HG03175 (cell line): ENCODE measurements at regions not wholly inside any gene's neighbourhood (a gene's known extent, or its start where the extent isn't known, plus 50 kb on each side); places are given as distances from the start of the nearest gene placed in this dataset.

ENCODE experiments used
- ATAC-seq: cut with Tn5 transposase; IDR thresholded peaks from one replicate; pipeline ENCODE4 v1.9.1; 2021; ENCODE audit warnings: mild to moderate bottlenecking, moderate library complexity; ENCODE audit not compliant: unreplicated experiment

DNA sequence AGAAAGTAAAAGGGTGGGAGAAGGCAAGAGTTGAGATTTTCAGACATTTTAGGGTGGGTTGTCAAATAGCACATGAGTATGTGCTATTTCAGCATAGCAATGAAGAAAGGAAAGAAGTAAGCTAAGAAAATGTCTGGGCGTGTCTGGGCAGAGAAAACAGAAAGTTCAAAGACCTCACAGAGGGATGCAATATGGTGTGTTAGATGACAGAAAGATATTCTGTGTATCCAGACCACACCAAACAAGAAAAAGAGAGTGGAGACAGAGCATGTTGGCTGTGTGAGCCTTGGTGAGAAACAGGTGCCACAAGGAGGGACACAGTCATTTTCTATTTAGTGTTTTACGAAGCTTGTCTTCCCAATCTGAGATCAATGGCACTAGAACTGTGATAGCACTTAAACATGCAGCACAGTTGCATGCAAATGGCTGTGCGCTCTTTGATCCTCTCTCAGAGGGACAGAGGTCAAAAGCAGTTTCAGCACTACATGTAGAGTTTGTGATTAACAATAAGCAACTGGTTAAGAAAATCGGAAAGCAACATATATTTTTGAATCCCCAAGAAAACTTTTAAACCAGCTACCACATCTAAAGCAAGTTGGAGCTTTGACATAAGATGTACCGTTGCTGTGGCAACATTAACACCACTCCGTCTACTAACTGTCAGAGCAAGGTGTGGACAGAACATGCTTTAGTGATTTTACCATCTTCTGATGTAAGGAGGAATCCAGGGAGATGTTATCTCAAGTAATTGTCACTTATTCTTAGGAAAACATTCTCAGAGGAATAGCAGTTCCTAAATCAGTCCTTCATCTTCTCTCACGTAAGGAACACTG, 515.5 kb upstream of the NOX3 start:
- ATAC-seq: no peak

DNA sequence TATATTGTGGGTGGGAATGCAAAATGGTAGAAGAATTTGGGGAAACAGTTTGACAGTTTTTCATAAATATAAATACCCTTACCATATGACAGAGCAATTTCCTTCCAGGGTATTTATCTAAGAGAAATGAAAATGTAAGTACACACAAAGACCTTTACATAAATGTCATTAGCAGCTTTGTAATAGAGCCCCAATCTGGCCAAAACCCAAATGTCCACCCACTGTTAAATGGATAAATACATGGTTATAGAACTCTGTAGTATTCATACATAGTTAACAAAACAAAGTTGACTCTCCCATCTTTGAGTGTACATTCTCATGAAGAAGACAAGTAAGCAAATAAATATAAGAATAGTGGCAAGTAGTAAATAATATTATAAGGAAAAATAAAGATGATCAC, 514.8 kb upstream of the NOX3 start:
- ATAC-seq: no peak

DNA sequence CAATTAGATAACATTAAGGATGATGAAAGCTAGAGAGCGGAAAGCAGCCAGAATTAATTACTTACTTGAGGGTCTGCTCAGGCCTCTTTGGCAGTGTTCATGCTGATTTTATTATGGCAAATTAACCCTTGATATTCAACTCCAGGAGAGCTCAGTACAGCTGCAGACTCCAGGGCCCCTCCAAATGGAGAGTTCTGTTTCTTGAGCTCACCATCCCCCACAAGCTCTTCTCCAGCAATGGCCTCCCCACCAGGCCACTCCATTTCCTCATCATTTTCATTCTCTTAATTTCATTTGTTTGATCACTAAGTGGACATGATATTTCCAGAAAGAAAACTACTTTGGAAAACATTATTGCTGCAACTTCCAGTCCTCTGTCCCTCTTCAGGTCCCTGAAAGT, 513.3 kb upstream of the NOX3 start:
- ATAC-seq: no peak

DNA sequence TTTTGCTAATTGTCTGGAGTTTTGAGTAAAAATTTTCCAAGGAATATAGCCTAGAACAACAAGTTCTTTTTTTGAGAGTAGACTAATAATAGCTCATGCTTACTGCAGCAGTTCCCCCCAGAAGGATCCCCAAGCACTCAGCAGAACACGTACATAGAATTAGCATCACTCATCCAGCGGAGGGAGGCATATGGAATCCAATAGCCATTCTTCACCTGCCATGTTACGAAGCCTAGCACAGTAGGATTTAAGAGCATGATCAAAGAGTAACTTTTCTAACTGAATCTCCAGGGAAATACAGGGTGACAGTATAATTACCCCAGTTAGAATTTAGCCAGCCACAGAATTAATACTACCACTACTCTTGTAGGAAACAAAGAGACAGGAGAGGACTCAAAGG, 511.7 kb upstream of the NOX3 start:
- no peak for ATAC-seq

DNA sequence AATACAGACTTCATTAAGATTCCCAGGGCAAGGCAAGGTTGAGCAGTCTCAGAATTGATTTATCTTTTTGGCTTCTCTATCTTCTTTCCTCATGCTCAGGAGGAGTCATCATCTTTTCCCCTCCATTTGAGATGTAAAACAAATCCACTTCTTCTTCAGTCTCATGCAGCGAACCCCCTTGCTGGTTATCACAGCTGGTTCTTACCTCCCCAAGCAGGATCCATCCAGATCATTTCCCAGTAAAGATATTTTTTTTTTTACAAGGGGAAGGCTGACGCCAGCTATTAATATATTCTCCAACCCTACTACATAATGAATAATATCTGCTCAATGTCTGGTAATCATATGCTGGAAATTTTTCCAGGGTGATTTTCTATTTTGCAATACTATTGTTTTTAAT, 508.9 kb upstream of the NOX3 start:
- no peak for ATAC-seq

DNA sequence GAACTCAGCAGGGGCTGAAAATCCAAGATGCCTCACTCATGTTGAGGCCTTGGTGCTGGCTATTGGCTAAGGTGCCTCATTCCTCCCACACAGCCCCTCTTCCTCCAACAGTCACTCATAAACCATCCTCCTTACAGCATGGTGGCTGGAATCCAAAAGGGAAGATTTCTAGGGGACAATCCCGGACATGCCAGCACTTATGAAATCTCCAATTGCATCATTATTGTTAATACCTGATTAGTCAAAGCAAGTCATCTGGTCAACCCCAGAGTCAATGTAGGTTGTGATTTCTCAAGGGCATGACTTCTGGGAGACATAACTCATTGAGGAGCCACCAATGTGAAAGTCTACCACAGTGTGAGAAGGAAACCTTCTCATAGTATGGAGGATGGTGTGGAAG, 506.6 kb upstream of the NOX3 start:
- no peak for ATAC-seq

DNA sequence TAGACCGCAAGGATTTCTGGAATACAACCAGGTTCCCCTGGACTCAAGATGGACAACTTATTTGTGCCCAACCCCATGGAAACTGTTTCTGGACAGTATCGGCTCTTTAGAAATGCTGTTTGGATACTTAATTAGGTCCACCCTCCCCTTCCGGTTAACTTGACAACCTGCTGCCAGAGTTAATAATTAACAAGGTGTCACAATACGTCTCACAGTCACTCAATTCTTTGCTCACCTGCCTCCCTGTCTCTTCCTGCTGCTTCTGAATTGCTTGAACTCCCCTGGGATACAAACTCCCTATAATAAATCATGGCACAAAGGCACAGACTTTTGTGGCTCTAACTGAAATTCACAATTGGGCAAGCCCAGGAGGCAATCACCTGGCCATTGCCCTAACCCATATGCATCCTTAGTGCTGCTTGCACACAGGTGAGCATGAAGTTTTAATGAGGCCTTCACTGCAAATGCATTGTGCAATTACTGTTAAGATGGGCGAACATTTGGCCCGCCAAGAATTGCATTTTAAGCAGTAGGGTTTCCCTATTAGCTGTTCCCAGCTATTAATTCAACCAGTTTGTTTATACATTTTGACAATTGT, 504.4 kb upstream of the NOX3 start:
- ATAC-seq: no peak

DNA sequence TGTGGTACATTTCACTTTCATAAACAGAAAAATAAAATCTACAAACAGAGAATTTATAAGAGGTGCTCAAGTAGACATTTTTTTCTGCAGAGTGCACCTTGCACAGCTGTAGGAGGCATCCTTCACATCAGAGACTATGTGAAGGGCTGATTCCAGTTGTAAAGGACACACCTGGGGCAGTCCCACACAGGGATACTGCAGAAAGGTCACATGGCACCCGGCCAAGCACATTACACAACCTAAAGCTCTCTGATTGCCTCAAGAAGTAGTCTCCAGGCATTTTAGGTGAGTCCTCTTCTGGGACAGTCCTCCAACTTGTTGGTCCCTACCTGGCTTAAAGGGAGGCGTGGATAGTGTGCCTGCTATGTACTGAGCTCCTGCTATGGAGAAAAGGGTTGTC, 502.9 kb upstream of the NOX3 start:
- ATAC-seq: no peak

DNA sequence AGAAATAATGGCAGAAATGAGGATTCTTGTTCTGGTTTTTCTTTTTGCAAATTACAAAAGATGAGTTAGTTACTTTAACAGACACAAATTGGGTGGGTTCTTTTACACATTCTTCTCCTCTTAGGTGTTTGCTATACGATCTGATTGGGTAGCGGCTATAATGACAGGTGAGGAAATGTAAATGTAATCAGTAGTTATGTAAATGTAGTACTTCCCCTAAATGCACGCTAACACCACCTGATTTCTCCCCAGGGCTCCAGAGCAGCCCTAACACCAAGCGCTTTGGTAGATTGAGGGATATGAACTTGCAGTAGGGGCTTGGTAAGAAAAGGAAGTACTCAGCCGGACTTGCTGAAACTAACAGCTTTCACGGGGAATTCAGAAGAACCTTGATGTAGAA, 499.4 kb upstream of the NOX3 start:
- ATAC-seq: no peak

DNA sequence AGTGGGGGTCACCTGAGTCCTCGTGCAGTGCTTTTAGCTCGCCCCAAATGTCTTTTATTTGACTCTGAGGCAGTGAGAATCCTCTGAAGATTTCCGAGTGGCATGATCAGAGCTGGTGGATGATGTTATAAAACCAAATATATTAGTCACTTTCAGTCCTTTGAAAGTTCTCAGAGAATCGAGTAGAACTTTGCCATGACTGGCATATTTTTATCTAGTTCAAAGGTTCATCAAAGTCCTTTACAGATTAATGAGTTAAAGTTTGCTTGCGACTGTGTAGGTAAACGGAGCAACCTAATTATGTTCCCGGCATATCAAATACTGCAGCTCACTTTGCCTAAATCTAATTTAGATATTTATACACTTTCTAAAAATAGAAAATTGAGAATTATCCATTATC, 498.5 kb upstream of the NOX3 start:
- ATAC-seq: no peak

DNA sequence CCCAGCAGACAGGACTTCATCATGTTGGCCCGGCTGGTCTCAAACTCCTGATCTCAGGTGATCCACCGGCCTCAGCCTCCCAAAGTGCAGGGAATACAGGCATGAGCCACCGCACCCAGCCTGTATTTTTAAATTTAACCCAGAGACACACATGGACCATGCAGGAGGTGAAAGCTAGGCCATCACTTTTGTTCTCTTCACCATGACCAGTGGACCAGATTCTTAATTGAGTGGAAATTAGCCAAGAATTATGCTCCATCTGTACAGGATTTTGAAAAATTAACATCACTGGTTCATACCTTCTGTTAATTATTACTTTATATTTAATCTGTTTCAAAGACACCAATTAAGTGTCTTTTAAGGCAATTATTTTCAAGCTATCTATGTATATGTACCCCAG, 493.6 kb upstream of the NOX3 start:
- no peak for ATAC-seq

DNA sequence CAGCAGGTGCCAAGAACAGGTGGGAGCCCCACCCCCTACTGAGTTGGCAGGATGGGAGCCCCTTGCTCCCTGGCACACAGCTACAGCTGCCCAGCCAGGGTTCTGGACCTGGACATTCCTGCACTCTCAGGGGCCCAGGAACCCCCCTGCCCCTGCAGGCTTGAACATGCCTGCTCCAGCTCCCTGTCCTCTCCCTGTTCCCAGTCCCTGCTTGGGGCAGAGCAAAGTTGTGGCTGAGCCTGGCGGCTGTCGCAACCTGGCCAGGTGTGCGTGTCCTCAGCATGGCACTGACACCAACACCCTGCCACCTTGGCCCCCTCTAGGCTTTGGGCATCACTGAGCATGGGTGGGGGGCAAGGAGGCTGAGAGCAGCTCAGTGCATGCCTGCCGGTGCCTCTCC, 491.2 kb upstream of the NOX3 start:
- ATAC-seq: no peak

DNA sequence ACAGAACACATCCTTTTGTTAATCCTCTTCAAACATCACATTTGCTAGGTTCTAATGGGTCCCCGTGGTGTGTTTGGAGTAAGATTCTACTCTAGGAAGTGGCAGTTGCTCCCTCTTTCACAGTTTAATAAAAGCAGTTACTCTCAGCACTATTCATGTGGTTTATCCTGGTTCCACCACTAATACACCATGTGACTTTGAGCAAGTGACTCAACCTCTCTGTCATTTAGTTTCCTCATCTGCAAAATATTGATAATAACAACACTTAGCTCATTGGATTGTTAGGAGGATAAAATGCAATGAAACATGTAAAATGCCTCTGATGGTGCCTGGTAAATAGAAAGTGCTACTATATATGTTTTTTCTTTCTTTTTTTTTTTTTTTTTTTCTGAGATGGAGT, 488.0 kb upstream of the NOX3 start:
- ATAC-seq: no peak

DNA sequence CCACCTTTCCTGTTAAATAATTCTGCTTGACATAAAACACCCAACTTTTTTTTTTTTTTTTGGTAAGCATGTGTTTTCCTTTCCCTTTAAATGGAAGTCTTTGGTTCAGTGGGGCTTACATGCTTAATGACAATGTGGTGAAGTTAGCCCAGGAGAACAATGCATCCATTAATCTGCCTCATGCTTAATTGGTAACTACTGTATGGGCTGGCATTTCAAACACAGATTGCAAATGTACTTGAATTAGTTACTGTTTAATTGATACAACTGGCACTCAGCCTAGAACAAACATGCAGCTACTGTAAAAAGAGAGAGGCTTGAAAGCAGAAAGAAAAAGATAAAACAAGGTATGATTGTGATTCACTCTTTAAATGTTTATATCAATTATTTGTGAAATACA, 483.6 kb upstream of the NOX3 start:
- ATAC-seq: no peak

DNA sequence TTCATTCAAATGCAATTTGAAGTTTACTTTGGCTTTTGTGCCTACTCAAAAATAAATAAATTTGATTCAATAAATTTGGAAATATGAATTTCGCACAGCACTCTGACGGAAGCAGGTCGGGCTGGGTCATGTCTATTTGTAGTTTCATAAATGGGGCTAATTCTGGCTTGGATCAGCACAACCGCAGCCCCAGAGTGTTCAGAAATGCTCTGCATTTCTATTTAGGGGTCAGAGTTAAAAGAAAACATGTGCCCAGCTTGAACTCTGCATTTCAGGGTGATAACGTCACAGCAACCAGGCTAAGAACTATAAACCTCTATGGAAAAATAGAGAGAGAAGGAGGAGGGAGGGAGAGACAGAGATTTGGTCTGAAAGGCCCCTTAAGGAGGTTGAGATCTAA, 480.9 kb upstream of the NOX3 start:
- ATAC-seq: no peak

DNA sequence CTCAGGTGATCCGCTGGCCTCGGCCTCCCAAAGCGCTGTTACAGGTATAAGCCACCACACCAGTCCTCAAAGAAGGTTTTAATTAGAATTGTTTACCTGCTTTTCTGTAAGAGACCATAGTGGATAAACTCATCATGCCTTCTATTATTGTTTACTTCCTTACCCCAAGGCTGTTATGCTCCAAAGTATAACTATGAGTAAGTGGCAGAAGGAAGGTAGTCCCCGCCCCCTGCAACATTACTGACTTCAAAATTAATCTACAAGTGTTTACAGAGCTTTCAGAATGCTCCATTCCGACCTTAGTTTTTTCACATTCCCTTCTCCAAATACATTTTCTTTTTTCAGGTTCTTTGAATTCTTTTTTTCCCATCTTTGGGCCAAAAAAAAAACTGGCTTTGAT, 480.5 kb upstream of the NOX3 start:
- ATAC-seq: no peak

DNA sequence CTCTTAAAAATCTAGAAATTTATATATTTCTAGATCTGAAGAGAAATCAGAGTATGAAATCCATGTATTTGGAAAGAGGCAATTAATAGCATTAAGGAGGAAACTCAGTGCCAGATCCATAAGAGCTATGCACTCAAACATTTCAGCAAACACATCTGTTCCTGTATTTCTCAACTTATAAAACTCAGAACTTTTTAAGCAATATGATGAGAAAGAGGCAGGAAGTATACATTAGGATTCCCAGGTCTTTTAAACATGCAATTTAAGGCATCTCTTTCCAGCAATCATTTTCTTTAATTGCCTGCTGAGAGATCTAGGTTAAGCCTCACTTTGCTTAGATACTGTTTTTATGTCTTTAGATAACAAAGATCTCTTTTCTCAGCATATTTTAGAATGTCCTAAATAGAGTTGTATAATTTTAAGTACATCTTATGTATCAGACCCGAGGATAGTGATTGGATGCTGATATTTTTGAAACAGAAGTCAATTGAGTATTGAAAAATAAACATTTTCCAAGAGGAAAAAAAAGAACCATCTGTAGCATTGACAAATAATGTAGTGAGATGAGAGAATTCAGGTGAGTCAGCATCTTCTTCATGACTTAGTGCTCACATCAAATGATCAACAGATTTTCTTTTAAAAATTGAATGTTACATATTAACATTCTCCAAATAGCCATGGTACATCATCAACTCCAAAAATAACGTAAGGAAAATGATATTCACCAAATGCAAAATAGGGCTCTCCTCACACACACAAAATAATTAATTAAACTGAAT, 461.4 kb upstream of the NOX3 start:
- no peak for ATAC-seq

DNA sequence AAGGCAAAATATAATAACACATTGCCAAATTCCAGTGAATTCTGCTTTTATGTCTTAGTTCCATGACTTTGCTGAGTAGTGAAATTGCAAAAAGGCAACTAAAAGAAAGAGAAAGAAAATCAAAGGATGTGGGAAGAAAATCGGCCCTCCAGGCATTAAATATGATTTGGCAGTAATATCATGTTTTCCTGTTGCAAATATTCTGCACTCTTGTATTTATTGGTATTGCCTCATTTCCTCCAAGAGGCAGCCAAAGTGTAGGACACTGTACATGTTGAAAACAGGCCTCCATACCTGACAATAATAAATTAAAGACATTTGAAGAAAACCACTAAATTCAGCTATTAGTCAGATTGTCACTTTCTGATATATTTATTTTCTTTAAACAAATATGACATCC, 460.0 kb upstream of the NOX3 start:
- ATAC-seq: no peak

DNA sequence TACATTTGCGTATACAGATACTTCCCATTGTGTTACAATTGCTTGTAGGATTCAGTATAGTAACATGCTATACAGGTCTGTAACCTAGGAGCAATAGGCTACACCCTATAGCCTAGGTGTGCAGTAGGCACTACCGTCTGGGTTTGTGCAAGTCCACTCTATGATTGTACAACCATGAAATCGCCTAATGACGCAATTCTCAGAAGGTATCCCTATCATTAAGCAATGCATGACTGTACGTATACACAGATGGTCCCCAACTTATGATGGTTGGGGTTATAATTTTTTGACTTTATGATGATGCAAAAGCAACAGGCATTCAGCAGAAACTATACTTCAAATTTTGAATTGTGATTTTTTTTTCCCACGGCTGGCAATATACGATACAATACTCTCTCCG, 458.2 kb upstream of the NOX3 start:
- ATAC-seq: no peak

DNA sequence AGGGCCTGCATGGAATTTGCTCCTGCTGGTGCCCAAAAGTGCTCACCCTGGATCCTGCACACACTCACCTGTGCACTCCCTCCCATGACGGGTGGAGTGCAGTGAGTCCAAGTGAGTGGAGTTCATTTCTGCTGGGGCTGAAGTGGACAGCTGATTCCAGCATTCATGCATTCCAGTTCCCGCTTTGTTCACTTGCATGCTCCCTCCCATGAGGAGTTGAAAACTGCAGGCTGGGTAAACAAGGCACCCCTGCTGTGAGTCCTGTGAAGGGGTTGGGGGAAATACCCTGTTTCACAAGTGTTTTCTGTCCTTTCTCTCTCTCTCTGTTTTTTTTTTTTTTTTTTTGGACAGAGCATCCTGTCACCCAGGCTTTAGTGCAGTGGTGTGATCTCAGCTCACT, 454.1 kb upstream of the NOX3 start:
- no peak for ATAC-seq

DNA sequence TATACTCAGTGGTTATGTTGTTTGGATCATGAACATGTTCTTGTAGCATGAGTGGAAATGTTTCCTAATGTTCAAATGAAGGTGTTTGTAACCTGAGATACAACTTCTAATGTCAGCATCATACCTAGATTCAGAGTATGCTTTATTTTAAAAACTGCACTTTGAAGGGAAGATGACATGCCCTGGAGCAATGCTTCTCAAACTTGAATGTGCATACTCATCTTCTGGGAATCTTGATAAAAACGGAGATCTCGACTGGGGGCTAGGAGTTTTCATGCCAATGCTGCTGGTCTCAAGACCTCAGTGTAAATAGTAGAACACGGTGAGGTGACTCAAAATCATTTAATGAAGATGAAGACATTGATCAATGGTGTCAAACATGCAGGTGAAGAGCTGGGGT, 440.0 kb upstream of the NOX3 start:
- no peak for ATAC-seq

DNA sequence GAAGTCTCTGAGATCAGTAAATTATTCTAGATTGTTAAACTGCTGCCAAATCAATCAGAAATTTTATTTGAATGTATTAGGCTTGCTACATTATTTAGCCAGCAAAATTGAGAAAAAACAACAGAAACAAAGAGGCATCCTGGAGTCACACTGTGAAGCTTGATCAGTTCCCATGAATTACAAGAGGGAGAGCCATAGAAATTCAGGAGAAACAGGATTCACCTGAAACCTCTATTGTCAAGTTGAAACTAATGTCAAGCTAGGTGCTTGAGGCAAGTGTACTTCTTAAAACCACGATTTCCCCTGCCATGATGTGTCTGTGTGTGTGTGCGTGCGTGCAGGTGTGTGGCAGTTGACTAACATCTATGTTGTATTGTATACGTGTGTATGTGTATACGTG, 439.1 kb upstream of the NOX3 start:
- no peak for ATAC-seq
